ENCODE measurements at regions not wholly inside any gene's neighbourhood (a gene's known extent, or its start where the extent isn't known, plus 50 kb on each side); places are given as distances from the start of the nearest gene placed in this dataset.
"Not testable (repeated sequence)": the region's sequence is repeated elsewhere in the genome, so short reads cannot be mapped to it uniquely, and the experiment has no call there.

DNA sequence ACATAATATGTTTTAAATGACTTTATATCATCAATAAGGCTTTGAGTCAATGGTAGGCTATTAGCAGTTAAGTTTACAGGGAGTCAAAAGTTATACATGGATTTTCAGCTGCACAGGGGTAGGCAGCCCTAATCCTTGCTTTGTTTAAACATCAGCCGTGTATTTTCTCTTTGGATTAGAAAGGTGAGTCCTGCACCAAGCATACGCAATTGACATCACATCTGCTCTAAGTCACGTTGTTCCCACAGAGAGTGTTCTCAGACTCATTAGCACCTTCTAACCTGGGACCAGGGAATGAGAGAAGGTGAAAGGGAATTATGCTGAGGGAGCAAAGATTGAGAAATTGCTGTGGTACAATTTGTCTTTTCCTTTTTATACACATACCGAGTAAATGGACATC, 148.6 kb upstream of the ZNF804B start:
- no peak for DNase-seq

DNA sequence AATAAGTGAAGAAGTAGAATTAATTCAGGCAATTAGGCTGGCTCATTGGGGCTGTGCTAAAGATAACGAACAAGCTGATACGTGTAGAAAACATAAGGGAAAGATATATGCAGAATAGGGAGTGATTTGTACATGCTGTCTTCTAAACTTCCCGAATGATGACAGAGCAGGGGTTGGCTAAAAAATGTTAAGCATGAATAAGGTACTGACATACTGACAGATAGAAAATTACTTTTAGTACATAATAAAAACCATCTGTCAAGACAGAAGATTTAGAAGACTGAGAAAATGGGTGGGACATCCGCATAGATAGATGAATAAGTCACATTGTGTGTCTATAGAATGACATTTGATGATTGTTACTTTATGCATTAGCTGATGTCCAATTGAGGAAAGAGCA, 158.8 kb upstream of the ZNF804B start:
- DNase-seq, result no peak

DNA sequence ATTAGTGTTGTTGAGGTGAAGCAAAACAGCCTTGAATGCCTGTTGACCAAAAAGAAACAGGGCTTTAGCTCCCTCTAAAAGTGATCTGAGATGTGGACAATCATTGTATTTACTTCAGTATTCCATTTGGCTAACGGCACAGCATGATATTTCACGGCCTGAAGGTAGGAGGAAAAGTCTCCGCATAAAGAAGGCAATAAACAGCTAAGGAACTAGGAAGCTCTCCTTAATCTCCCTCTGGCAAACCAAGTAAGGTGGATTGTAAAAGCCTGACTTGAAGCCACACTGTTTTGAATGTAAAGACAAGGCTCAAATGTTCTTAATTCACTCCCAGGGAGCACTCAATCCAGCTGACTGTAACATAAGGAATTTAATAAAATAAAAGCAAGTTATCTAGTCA, 160.0 kb upstream of the ZNF804B start:
- DNase-seq, result no peak

DNA sequence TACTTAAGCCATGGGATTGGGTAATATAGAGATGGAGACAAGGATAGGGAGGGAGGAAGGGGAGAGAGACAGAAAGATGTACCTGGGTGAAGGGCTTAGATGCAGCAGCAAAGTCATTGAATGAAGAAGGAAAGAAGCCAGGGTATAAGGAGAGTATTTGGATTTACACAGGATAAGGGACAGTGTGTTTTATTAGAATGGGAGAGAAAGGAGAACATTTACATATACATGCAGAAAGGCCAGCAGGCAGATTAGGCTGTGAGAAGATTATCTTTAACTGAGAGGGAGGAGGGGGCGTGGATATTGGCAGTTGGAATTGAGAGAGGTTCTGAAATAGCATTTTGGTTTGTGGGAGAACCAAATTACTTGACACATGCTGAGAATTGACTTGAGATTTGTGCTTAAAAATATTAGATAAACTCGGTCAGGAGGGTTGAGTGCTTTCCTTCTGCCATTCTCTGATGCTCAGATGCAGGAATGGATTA, 161.5 kb upstream of the ZNF804B start:
- no peak for DNase-seq

DNA sequence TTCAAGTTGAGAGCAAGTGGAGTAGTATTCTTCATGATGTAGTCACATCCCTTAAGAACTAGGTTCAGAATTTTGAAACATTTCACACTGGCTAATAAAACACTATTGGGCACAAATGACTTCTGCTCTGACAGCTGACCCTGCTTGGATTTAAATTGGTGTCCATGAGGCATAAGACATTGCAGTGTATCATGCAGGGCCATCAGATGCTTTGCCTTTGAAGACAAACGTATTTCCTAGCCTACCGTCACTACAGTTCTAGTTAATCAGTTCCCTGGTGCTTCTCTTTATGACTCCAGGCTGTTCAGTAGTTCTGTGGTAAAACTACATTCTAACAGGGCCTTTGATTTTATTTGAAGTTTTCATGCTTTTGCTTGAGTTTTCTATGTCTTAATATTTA, 168.5 kb upstream of the ZNF804B start:
- DNase-seq, result no peak

DNA sequence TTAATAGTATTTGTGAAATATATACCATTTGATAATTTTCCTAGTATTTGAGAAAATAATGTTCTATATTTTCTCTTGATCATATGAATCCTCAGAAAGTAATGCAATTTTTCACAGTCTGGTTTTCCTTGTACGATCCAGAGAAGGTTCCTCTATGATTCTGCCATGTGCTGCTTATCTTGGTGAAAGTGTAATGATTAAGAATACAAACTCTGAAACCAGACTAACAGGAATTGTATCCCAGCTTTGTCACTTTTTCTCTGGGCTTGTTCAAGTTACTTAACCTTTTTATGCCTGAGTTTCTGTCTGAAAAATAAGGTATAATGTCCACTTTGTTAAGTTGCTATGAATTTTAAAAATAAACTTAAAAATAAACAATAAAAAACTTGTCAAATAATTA, 169.6 kb upstream of the ZNF804B start:
- no peak for DNase-seq

DNA sequence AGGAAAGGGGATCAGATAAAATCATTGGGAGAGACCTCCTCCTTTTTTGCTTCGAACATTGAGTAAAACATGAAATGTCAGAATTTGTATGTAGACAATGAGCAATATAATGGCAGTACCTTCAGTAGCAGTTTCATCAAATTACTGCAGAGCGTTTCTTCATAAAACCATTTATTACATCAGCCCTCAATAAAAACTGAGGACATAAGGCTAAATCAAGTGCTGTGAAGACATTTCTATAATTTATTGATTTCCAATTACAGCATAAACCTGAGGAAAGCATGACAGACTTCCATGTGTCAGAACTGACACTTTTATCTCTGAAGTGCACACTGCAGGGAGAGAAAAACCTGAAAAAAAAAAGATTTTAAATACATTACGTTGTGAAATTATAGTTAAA, 172.6 kb upstream of the ZNF804B start:
- DNase-seq, result no peak

DNA sequence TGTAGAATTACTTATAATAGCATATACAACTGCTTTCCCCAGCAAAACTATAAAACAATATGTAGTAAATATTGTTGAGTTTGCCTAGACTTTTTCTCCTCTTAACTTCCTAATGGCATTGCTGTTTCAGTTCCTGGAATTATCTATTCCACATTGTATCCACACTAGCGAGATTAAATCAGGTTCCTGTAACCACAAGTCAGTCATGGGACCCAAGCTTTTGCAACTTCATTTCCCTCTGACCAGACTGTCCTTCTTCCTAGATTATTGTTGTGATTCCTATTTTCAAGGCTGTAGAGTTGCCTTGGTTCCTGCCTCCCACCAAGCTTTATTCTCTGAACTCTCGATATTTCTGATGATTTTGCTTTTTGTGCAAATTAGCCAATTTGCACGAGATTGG, 173.3 kb upstream of the ZNF804B start:
- no peak for DNase-seq

DNA sequence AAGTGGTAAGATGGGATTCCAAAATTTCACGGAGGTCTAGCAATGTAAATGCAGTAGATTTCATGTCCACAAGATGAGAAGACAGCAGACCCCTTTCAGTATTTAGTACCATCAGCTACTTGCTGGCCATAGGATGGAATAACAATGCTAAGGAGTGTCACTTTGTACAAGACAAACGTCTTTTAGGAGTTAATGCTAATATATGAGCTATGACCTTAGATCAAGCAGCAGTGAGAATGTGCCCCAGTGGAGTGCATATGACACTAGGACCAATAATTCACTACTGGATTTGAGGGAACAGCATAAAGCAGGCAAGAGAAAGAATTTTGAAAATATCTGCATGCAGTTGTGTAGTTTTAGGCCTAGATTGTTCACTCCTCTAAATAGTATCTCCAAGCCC, 182.8 kb upstream of the ZNF804B start:
- no peak for DNase-seq

DNA sequence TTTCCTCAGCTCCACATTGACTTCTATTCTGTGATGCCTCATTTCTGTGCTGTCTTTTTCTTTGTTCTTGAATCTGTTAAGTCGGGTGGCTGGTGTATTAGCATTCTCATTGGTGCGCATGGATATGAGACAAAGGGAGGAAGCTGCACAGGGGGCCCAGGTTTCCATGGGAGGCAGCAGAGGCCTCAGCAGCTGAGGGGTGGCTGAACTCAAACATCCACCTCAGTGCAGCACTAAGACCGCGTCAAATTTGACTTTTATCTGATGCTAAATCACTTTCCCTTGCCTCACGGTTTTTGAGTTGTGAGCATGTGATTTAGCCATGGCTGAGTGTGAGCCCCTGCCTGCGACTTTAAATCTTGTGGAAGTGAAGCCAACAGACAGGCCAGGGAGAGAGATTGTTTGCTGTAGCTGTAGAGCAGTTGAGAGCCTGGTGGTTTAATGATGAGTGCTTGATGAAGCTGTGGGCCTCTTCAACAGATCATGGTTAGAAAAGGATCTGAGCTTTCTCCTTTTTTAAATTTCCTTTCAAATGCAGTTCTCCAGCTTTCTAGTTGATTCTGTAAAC, 193.3 kb upstream of the ZNF804B start:
- DNase-seq, result no peak

DNA sequence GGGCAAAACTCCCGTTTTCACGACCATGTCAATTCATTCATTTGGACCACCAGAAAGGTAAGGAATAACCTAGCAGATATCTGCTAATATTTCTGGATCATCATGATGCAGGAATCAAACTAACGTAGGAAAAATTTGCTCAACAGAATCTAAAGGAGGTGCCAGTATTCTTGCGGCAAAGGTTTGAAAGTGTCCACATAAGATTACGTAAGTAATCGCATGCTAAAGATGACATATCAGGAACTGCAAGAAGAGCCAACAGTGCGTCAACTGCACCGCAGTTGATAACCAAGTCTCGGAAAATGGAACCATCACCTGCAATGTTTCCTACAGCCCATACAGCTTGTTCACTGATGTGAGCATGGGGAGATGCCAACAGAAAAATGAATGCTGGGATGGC, 194.1 kb upstream of the ZNF804B start:
- no peak for DNase-seq

DNA sequence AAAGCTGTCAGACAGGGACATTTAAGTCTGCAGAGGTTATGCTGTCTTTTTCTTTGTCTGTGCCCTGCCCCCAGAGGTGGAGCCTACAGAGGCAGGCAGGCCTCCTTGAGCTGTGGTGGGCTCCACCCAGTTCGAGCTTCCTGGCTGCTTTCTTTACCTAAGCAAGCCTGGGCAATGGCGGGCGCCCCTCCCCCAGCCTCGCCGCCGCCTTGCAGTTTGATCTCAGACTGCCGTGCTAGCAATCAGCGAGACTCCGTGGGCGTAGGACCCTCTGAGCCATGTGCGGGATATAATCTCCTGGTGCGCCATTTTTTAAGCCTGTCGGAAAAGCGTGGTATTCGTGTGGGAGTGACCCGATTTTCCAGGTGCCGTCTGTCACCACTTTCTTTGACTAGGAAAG, 203.1 kb upstream of the ZNF804B start:
- DNase-seq, result not testable (repeated sequence)

DNA sequence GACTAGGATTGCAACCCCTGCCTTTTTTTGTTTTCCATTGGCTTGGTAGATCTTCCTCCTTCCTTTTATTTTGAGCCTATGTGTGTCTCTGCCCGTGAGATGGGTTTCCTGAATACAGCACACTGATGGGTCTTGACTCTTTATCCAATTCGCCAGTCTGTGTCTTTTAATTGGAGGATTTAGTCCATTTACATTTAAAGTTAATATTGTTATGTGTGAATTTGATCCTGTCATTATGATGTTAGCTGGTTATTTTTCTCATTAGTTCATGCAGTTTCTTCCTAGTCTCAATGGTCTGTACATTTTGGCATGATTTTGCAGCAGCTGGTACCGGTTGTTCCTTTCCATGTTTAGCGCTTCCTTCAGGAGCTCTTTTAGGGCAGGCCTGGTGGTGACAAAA, 204.7 kb upstream of the ZNF804B start:
- not testable (repeated sequence) for DNase-seq

DNA sequence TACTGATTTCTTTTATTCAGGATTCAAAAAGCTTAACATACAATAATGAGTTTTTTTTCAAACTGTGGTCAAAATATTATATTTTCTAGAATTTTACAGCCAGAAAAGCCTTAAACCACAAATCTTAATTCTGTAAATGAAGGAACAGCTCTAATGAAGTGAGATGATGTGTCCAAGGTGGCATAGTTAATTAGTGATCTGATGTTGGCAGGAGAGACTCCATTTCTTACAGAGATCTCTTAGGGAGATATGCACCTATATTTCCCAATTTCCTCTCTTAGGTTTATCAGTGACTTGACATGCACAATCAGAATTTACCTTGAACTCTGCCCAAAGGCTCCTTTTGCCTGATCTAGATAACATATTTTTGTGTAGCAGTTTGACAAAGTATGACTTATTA, 211.1 kb upstream of the ZNF804B start:
- DNase-seq, result no peak

DNA sequence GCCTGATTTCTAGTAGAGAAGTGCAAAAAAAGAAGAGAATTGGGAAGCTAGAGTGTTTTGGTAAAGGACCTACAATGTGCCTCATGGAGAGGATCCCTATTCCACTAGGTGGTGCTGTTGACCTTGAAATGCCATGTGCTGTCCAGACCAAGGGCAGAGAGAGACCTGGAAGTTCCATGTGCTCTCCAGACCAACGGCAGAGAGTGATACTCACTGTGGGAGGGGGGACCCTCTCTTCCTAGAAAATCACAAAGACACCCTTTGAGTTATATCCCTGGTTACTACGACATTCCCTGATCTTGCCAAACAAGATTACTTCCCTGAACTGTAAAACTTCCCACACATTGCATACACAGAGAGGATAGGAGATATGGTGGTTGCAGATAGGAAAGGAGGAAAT, 212.7 kb upstream of the ZNF804B start:
- DNase-seq, result no peak

DNA sequence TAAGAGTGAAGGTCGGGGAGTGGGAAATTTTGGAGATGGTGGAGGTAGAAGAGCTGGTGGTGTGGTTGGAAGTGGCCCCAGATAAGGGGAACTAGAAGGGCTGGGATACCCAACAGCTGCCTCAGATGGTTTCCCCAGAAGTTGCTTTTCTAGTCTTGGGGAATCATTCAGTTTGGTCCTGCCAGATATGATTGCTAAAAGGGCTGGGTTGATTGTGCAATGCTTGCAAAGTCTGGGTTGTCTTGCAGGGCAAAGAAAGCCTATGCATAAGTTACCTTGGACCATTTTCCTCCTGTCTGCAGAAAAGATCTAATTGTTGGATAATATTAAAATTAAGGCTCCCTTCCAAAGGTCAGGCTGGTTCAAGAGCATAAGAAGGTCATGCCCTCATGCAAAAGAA, 213.8 kb upstream of the ZNF804B start:
- no peak for DNase-seq

DNA sequence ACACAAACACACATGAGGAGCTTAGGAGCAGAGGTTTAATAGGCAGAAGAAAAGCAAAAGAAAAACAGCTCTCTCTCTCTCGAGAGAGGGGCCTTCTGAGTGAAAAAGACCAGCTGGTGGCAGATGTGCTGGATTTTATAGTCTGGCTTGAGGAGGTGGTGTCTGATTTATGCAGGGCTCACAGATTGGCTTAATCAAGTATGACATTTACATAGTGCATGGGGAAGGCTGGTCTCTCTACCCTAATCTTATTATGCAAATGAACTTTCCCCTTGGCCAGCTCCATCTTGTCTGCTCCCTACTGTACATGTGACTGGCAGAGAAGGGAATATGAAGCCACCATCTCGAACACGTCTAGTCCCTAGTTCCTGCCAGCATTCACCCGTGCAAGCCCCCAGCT, 219.5 kb upstream of the ZNF804B start:
- DNase-seq, result no peak

DNA sequence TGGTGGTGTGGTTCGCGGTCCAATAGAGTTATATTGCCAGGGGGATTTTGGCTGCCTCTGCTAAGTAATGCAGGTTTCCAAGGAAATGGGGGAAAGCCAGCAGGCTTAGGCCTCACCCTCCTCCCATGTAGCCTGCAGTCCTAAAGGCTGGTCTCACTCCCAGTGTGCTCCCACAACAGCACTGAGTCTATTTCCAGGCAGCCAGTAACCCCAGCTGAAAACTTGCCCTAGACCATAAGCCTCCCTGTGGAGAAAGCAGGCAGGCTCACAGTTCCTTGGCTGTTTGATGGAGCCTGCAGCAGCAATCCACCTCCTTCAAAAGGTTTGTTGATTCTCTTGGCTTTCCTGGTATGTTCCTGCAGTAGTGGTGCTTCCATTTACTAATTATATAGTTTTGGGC, 220.0 kb upstream of the ZNF804B start:
- no peak for DNase-seq

DNA sequence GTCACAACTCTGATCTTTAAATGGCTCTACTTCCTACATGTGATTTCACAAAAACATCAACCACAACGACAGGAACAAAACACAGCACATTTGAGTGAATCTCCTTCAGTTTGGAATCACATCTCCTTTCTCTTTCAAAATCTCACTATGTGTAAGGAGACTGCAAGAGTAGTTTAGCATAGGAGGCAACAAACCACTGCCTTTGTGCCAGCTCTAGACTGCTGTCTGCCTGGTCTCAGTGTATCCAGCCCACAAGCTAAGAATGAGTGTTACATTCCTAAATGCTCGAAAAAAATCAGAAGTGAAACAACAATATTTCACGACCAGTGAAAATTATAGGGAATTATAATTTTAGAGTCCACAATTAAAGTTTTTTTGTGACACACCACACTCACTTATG, 217.0 kb upstream of the STEAP4 start:
- DNase-seq, result no peak

DNA sequence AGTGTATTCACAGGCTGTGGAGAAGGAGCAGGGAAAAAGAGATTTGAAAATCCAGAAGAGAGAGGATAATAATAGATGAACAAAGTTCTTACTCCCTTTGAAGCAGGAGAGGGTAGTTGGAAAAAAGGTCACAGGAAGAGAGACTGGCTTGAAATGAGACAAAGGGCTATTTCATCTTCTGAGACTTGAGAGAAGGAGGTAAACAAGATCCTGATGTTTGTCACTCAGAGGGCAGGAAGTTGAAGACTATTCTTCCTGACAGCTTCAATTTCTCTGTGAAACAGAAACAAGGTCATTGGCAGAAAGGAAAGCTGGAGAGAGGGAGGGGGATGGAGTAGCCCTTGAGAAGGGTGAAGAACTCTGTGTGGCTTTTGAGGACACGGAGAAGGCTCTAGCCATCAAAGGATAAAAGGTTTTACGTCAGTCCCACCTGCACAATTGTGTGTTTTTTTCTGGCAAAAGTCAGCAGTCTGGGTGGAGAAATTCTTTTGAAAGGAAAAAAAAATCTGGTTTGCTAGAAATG, 216.1 kb upstream of the STEAP4 start:
- no peak for DNase-seq

DNA sequence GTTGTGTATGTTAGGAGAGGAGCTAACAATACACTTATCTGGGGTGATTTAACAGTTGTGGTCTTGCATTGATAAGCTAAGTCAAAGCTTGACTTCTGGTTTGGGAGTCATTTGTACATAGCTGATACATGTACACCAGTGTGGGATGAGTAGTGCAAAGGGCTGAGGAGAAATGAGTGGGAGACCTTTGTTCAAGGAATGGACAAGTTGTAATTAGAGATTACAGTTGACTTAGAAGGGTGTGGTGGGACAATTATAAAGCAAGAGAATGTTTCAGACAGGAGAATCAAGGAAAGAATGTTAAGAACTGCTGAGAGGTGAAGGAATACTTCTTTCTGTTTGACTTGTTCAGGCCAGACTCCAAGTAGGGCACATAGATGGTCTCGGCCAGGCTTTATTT, 209.7 kb upstream of the STEAP4 start:
- DNase-seq, result no peak

DNA sequence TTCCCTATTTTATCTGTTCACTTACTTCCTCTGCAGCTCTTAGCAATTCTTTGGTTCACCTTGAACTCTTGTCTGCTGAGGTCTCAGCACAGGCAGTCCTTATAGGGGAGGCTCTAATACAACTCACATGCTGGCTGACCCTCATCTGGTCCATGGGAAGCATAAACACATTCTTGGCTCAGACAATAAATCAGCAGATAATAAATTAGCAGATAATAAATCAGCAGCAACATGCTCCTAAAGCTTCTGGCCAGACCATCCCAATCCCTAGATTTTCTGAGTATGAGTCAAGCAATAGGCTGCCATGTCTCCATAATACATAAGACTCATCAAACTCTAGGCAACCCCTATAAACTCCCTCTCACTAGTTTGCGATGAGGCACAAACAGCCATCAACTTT, 208.6 kb upstream of the STEAP4 start:
- no peak for DNase-seq

DNA sequence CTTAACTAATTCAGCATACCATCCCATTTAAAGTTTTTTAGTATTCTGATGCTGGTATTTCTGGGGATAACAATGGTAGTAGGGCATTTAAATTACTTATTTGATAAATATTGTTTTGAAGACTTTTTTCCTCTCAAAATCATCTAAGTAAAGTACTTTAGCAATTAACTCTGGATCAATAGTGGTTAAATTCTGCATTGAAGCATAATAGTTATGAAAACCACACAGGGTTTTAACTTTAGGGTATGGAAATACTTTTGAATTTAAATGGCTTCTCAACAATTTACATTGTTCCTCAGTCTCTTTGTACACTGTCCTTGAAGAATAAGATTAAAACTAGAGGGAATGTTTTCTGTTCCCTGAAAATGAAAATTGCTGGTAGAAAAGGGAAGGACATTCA, 202.6 kb upstream of the STEAP4 start:
- DNase-seq, result no peak

DNA sequence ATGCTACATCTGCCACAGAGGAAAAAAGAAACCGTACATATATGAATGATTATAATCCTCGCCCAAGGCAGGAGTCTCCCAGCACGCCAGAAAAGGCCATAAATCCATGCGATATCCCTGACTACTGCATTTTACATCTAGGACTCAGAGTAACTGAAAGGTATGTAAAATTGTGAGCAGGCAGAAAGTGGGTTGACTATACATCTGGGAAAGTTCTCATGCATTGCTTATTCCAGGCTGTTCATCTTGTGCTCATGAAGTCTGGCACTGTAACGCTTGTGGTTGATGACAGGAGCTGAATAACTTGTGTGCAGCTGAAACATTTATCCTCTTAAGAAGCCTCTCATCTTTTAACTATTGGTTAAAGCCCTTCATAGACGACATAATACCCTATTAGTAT, 193.4 kb upstream of the STEAP4 start:
- no peak for DNase-seq

DNA sequence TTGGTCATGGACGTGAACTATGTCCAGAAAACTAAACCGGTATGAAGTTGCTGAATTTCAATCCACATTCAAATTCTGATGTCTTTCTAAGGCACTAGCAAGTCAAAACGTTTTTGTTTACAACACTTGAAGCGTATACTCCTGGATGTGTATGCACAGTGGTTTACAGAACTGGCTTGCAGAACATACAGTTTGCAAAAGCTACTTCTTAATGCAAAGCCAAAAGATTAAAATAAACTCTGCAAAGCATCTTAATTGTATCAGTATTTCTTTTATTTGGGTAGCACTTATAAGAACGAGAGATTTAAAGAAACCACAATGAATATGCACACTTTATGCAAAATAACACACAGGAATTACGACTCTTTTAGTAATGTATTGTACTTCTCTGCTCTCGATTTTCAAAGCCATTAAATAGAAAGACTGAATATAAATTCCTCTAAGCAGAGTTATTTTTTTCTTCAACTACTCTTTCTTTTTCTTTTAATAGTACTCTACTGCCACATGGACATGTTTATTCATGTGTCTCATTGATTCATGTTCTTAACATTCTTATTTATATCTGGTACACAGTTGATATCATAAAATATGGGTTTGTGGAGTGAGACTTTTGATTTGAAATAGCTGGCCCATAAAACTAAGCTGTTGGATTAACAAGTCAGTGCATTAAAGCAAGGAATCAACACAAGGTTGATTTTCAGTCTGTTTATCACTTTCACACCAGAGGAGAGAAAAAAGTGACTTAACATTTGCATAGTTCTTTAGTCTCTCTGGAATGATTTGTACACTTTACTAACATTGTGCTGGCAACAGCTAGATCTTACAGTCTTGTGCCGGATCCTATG, 189.4 kb upstream of the STEAP4 start:
- no peak for DNase-seq

All from NCI-H1048 (cell line).